ENCODE measurements at regions not wholly inside any gene's neighbourhood (a gene's known extent, or its start where the extent isn't known, plus 50 kb on each side); places are given as distances from the start of the nearest gene placed in this dataset.
"Not testable (repeated sequence)": the region's sequence is repeated elsewhere in the genome, so short reads cannot be mapped to it uniquely, and the experiment has no call there.

GRCh38 chr1:157409927-157410326 is 142.4 kb downstream of the FCRL5 start:
- DNase-seq (ENCODE audit: low read depth), result no peak

GRCh38 chr1:157407917-157408525 is 144.3 kb downstream of the FCRL5 start:
- DNase-seq (ENCODE audit: low read depth), result no peak

GRCh38 chr1:157407367-157407766 is 144.9 kb downstream of the FCRL5 start:
- no peak for DNase-seq (ENCODE audit: low read depth)

GRCh38 chr1:157405662-157406061 is 146.7 kb downstream of the FCRL5 start:
- no peak for DNase-seq (ENCODE audit: low read depth)

- no peak for DNase-seq (ENCODE audit: low read depth)
Observed at GRCh38 chr1:157404614-157405013, 147.7 kb downstream of the FCRL5 start.

- DNase-seq (ENCODE audit: low read depth), result no peak
Observed at GRCh38 chr1:157404063-157404501, 148.2 kb downstream of the FCRL5 start.

GRCh38 chr1:157403608-157404007 is 148.7 kb downstream of the FCRL5 start:
- no peak for DNase-seq (ENCODE audit: low read depth)

GRCh38 chr1:157403203-157403602 is 149.1 kb downstream of the FCRL5 start:
- DNase-seq (ENCODE audit: low read depth), result peak; percentile 54

GRCh38 chr1:157400766-157401165 is 151.5 kb downstream of the FCRL5 start:
- DNase-seq (ENCODE audit: low read depth), result no peak

- no peak for DNase-seq (ENCODE audit: low read depth)
Observed at GRCh38 chr1:157399984-157400382, 152.3 kb downstream of the FCRL5 start.

GRCh38 chr1:157399343-157399983 is 152.9 kb downstream of the FCRL5 start:
- no peak for DNase-seq (ENCODE audit: low read depth)

GRCh38 chr1:157390651-157391050 is 161.7 kb downstream of the FCRL5 start:
- peak; percentile 86 for DNase-seq (ENCODE audit: low read depth)

- DNase-seq (ENCODE audit: low read depth), result no peak
Observed at GRCh38 chr1:157388057-157388456, 164.3 kb downstream of the FCRL5 start.

GRCh38 chr1:157384258-157384657 is 168.1 kb downstream of the FCRL5 start:
- no peak for DNase-seq (ENCODE audit: low read depth)

GRCh38 chr1:157382351-157382750 is 170.0 kb downstream of the FCRL5 start:
- DNase-seq (ENCODE audit: low read depth), result no peak

GRCh38 chr1:157380523-157380922 is 171.8 kb downstream of the FCRL5 start:
- DNase-seq (ENCODE audit: low read depth), result no peak

- peak; percentile 64 for DNase-seq (ENCODE audit: low read depth)
Observed at GRCh38 chr1:157377280-157377713, 175.0 kb downstream of the FCRL5 start.

- peak; percentile 17 for DNase-seq (ENCODE audit: low read depth)
Observed at GRCh38 chr1:157376681-157377080, 175.6 kb downstream of the FCRL5 start.

GRCh38 chr1:157372311-157372710 is 180.0 kb downstream of the FCRL5 start:
- DNase-seq (ENCODE audit: low read depth), result not testable (repeated sequence)

GRCh38 chr1:157371826-157372225 is 180.5 kb downstream of the FCRL5 start:
- no peak for DNase-seq (ENCODE audit: low read depth)

GRCh38 chr1:157371221-157371620 is 181.1 kb downstream of the FCRL5 start:
- no peak for DNase-seq (ENCODE audit: low read depth)

- no peak for DNase-seq (ENCODE audit: low read depth)
Observed at GRCh38 chr1:157370698-157371097, 181.6 kb downstream of the FCRL5 start.

- DNase-seq (ENCODE audit: low read depth), result peak; percentile 66
Observed at GRCh38 chr1:157369808-157370521, 182.3 kb downstream of the FCRL5 start.

All from ELR (cell line).